K562 (cell line): ENCODE measurements at regions not wholly inside any gene's neighbourhood (a gene's known extent, or its start where the extent isn't known, plus 50 kb on each side); places are given as distances from the start of the nearest gene placed in this dataset.

Source experiments
- ATAC-seq: fragments of 200-7000 bp; cut with Tn5 transposase; 3 replicates; pipeline ENCODE4 v1.9.1; 2020; ENCODE audit warnings: moderate library complexity
- BruUV-seq: library from RNA; stranded (reverse); fragments of 400-500 nt; replicated peaks from 2 replicates; lab custom pipeline; 2021; lab: Mats Ljungman, UMichigan
- CTCF ChIA-PET: fragments of 300-600 bp; formaldehyde crosslinking; extraction: SDS; loops from one replicate; lab custom pipeline; 2021; ENCODE audit warnings: low intra/inter-chr PET ratio; lab: Yijun Ruan, JAX
- POLR2A ChIA-PET: fragments of 300-600, 350-650 bp; sonication (Branson Sonifier 250); formaldehyde crosslinking; extraction: SDS; loops from one replicate; lab custom pipeline; 2021; ENCODE audit warnings: antibody characterized with exemption, inconsistent platforms; lab: Yijun Ruan, JAX
- DNase-seq, 4 experiments: peaks; one replicate each; pipeline versions ENCODE4 v3.0.0 to v3.0.0-alpha.2; 2011 to 2018; ENCODE audit warnings: low spot score in 3 of 4, mixed read lengths in 3 of 4; ENCODE audit errors: extremely low read depth in 1 of 4
- FAIRE-seq: peaks from 2 replicates; lab custom pipeline; 2011; peaks lifted over from hg19 to GRCh38; lab: Jason Lieb, UNC
- H2AFZ ChIP-seq: 2 replicates; pipeline ENCODE4 v1.6.0; 2011; ENCODE audit warnings: low read depth, low read length, control low read depth, inconsistent platforms
- H3K27ac ChIP-seq: fragments of 200-600 bp; 3 replicates; pipeline ENCODE4 v1.8.0; 2011; ENCODE audit warnings: low read depth, mild to moderate bottlenecking, control low read depth, inconsistent platforms, low read length, moderate library complexity, mixed read lengths; ENCODE audit errors: extremely low read depth
- H3K27me3 ChIP-seq, 2 experiments: fragments of 300-600 bp in 1 of 2; 2 replicates in 1 of 2; 3 replicates in 1 of 2; pipeline versions ENCODE4 v1.6.0 to v1.8.0; 2011; ENCODE audit warnings: inconsistent platforms in 2 of 2, low read length in 2 of 2, mild to moderate bottlenecking in 1 of 2, mixed read lengths in 1 of 2, moderate library complexity in 1 of 2; ENCODE audit not compliant: control insufficient read depth in 2 of 2, insufficient read depth in 2 of 2
- H3K36me3 ChIP-seq: fragments of 300-600 bp; 3 replicates; pipeline ENCODE4 v1.8.0; 2011; ENCODE audit warnings: mild to moderate bottlenecking, low read length, inconsistent platforms; ENCODE audit not compliant: control insufficient read depth, insufficient read depth
- H3K4me1 ChIP-seq, 2 experiments: fragments of 200-600 bp in 1 of 2; replicated peaks in 1 of 2; 2 replicates in 1 of 2; 3 replicates in 1 of 2; pipeline versions ENCODE4 v1.5.1 to v1.8.0; 2011; ENCODE audit warnings: inconsistent platforms in 2 of 2, low read length in 2 of 2, mild to moderate bottlenecking in 1 of 2, mixed read lengths in 1 of 2, moderate library complexity in 1 of 2; ENCODE audit not compliant: control insufficient read depth in 2 of 2, insufficient read depth in 2 of 2
- H3K4me2 ChIP-seq: 2 replicates; pipeline ENCODE4 v1.6.1; 2011; ENCODE audit warnings: low read length, control low read depth, inconsistent platforms, mixed read lengths; ENCODE audit not compliant: insufficient read depth
- H3K4me3 ChIP-seq: fragments of 200-600 bp; sonication (generic), shearing (Covaris generic); 2 replicates; pipeline ENCODE4 v1.5.1; 2016; ENCODE audit warnings: control low read depth, inconsistent platforms
- H3K79me2 ChIP-seq: fragments of 200-600 bp; 3 replicates; pipeline ENCODE4 v1.8.0; 2011; ENCODE audit warnings: low read length, inconsistent platforms; ENCODE audit not compliant: control insufficient read depth, insufficient read depth
- H3K9ac ChIP-seq, 2 experiments: 2 replicates each; pipeline versions ENCODE4 v1.6.0 to v1.6.1; 2011; ENCODE audit warnings: low read depth in 2 of 2, low read length in 2 of 2, control low read depth in 1 of 2, inconsistent platforms in 1 of 2, mild to moderate bottlenecking in 1 of 2, mixed read lengths in 1 of 2; ENCODE audit not compliant: insufficient read depth in 1 of 2
- H3K9me1 ChIP-seq: one replicate; pipeline ENCODE4 v1.6.0; 2011; ENCODE audit warnings: inconsistent platforms, mild to moderate bottlenecking, low read length, moderate library complexity; ENCODE audit not compliant: control insufficient read depth, insufficient read depth
- H3K9me3 ChIP-seq: replicated peaks from 2 replicates; pipeline ENCODE4 v1.5.1; 2011; ENCODE audit warnings: low read depth, low read length, inconsistent platforms; ENCODE audit not compliant: control insufficient read depth, insufficient read depth
- H4K20me1 ChIP-seq: replicated peaks from 2 replicates; pipeline ENCODE4 v1.6.1; 2011; ENCODE audit warnings: low read length, inconsistent platforms, mixed read lengths; ENCODE audit not compliant: control insufficient read depth, insufficient read depth
- BMI1 ChIP-seq: fragments of 150-350 bp; IDR thresholded peaks from 2 replicates; pipeline ENCODE4 v1.6.1; 2014; ENCODE audit warnings: low read length
- CBX3 ChIP-seq, 2 experiments: IDR thresholded peaks; 1 replicate in 1 of 2; 2 replicates in 1 of 2; pipeline ENCODE4 v1.6.1; 2012; ENCODE audit warnings: inconsistent platforms in 2 of 2, low read length in 2 of 2, borderline replicate concordance in 1 of 2, control low read depth in 1 of 2
- CC2D1A ChIP-seq: fragments of 450-650 bp; IDR thresholded peaks from 2 replicates; pipeline ENCODE4 v1.6.1; 2017; ENCODE audit warnings: mild to moderate bottlenecking
- ESRRB ChIP-seq: fragments of 250-450 bp; sonication (Bioruptor Pico); IDR thresholded peaks from 2 replicates; pipeline ENCODE4 v1.5.0; 2020; ENCODE audit warnings: mild to moderate bottlenecking, moderate library complexity, borderline replicate concordance
- FIP1L1 ChIP-seq: fragments of 200-400 bp; formaldehyde crosslinking; IDR thresholded peaks from 2 replicates; pipeline ENCODE4 v1.6.1; 2018; ENCODE audit warnings: mild to moderate bottlenecking, low read depth, low read length; ENCODE audit not compliant: poor library complexity, severe bottlenecking
- FOXP4 ChIP-seq: sonication (generic); formaldehyde crosslinking; IDR thresholded peaks from 2 replicates; pipeline ENCODE4 v1.8.0; 2022; ENCODE audit warnings: mild to moderate bottlenecking, missing genetic modification reagents, borderline replicate concordance
- GTF2F1 ChIP-seq: IDR thresholded peaks from 2 replicates; pipeline ENCODE4 v1.6.1; 2011; ENCODE audit warnings: low read depth, low read length, improper control_type of control experiment
- HDAC6 ChIP-seq: IDR thresholded peaks from 2 replicates; pipeline ENCODE4 v1.6.1; 2012; ENCODE audit warnings: low read depth, mild to moderate bottlenecking, control low read depth, inconsistent platforms, low read length, moderate library complexity
- HSF4 ChIP-seq: fragments of 250-450 bp; sonication (Bioruptor Pico); IDR thresholded peaks from 2 replicates; pipeline ENCODE4 v2.1.2; 2022; ENCODE audit warnings: mild to moderate bottlenecking, moderate library complexity, borderline replicate concordance
- NCOA4 ChIP-seq: fragments of 450-650 bp; IDR thresholded peaks from 2 replicates; pipeline ENCODE4 v1.6.1; 2018; ENCODE audit warnings: mild to moderate bottlenecking; ENCODE audit not compliant: partially characterized antibody
- NCOA6 ChIP-seq: fragments of 450-650 bp; IDR thresholded peaks from 2 replicates; pipeline ENCODE4 v1.6.1; 2017; ENCODE audit warnings: mild to moderate bottlenecking
- NELFE ChIP-seq: IDR thresholded peaks from 2 replicates; pipeline ENCODE4 v1.6.1; 2011; ENCODE audit warnings: mild to moderate bottlenecking; ENCODE audit not compliant: insufficient read depth, insufficient read length
- NONO ChIP-seq, 2 experiments: fragments of 200-400 bp in 1 of 2; fragments of 450-650 bp in 1 of 2; formaldehyde crosslinking in 1 of 2; IDR thresholded peaks; 2 replicates each; pipeline ENCODE4 v1.6.1; 2017; ENCODE audit warnings: low read depth in 2 of 2, mild to moderate bottlenecking in 2 of 2, moderate library complexity in 2 of 2, low read length in 1 of 2
- PHF20 ChIP-seq: fragments of 450-650 bp; IDR thresholded peaks from 2 replicates; pipeline ENCODE4 v1.6.1; 2018; ENCODE audit not compliant: partially characterized antibody
- SLC30A9 ChIP-seq: fragments of 250-450 bp; sonication (Bioruptor Pico); IDR thresholded peaks from 2 replicates; pipeline ENCODE4 v1.8.0; 2022; ENCODE audit warnings: mild to moderate bottlenecking, moderate library complexity
- SNIP1 ChIP-seq: fragments of 450-650 bp; IDR thresholded peaks from 2 replicates; pipeline ENCODE4 v1.7.1; 2017; ENCODE audit warnings: low read depth, mild to moderate bottlenecking
- STAT5B ChIP-seq: fragments of 250-450 bp; sonication (Bioruptor Pico); IDR thresholded peaks from 2 replicates; pipeline ENCODE4 v1.8.0; 2021; ENCODE audit warnings: mild to moderate bottlenecking, inconsistent platforms
- WHSC1 ChIP-seq: IDR thresholded peaks from one replicate; pipeline ENCODE4 v1.6.1; 2012; ENCODE audit warnings: low read length, control low read depth, inconsistent platforms
- WGBS: fragments of 100-300 bp; shearing (Covaris generic); methylation state at CpG from one replicate; pipeline ENCODE4 v1.1.6; 2016; ENCODE audit warnings: low coverage, mixed read lengths; ENCODE audit not compliant: insufficient coverage; ENCODE audit errors: missing lambda C conversion rate; 5-methylcytosine and 5-hydroxymethylcytosine counted together
- in situ Hi-C: fragments of 300-500 bp; cut with MboI; formaldehyde crosslinking; loops from 4 replicates; pipeline ENCODE4 v1.15.0; 2018; ENCODE audit warnings: inconsistent platforms, mixed read lengths
- intact Hi-C: fragments of 100-400 bp; cut with micrococcal nuclease; formaldehyde crosslinking; loops from 2 replicates; pipeline ENCODE4 v1.14.2; 2022

- no TSS peak for BruUV-seq
- intact Hi-C loops, result no loop called here
- POLR2A ChIA-PET, result no interaction called here
- CTCF ChIA-PET, result no interaction called here
- no peak overlapping the region for H3K9ac ChIP-seq
- no peaks in the 10 kb centered on the region for H3K4me1 ChIP-seq
- H3K4me3 ChIP-seq, result no peak overlapping the region
- no peaks in the 10 kb centered on the region; the same call in 1 of the 2 replicates for H3K9me3 ChIP-seq
- DNase-seq, result no peak
- in situ Hi-C loops, result no loop called here
- H3K36me3 ChIP-seq, result no peaks in the 10 kb centered on the region
- ATAC-seq, result no peak
- TF ChIP-seq WHSC1 (no peak), BMI1 (no peak), CBX3 (IDR thresholded peaks at IDR 0.05; ENCODE audit: borderline replicate concordance in 1 of 2, low read length in 2 of 2) (no peak), NELFE (no peak)
- H3K27ac ChIP-seq, result no peak overlapping the region
- H3K79me2 ChIP-seq, result no peaks in the 10 kb centered on the region
- no peak overlapping the region for H3K4me2 ChIP-seq
- 12% methylated on average over 2 of the region's 2 CpGs for WGBS
- no peaks in the 10 kb centered on the region for H3K27me3 ChIP-seq
- no peaks in the 10 kb centered on the region for H4K20me1 ChIP-seq
- H2AFZ ChIP-seq, result no peak overlapping the region
- no peaks in the 10 kb centered on the region for H3K9me1 ChIP-seq
- FAIRE-seq, result no peak
Observed at GRCh38 chr5:29750453-29750852, 1443.0 kb upstream of the CDH6 start.

GRCh38 chr5:29744618-29745017, 1448.9 kb upstream of the CDH6 start:
- intact Hi-C loops, result no loop called here
- Histone ChIP-seq H3K4me1 (no peaks in the 10 kb centered on the region), H4K20me1 (no peaks in the 10 kb centered on the region), H3K27ac (no peak overlapping the region), H3K9me3 (no peaks in the 10 kb centered on the region; the same call in 1 of the 2 replicates), H3K9me1 (no peaks in the 10 kb centered on the region), H3K4me2 (no peak overlapping the region), H3K36me3 (no peaks in the 10 kb centered on the region), H3K9ac (no peak overlapping the region), H3K79me2 (no peaks in the 10 kb centered on the region), H2AFZ (no peak overlapping the region), H3K27me3 (no peaks in the 10 kb centered on the region), H3K4me3 (no peak overlapping the region)
- no TSS peak for BruUV-seq
- in situ Hi-C loops, result no loop called here
- ATAC-seq (no peak), FAIRE-seq (no peak), DNase-seq (no peak)
- 14% methylated on average over 3 of the region's 3 CpGs for WGBS
- ChIA-PET POLR2A (interaction anchor here (0.7 kb wide), 1 partner anchor 1023 kb away, joined by 3 read pairs; no protein-coding TSS in a partner anchor), CTCF (no interaction called here)
- TF ChIP-seq SLC30A9 (CRISPR knock-in tag) (no peak), FOXP4 (CRISPR knock-in tag) (no peak), PHF20 (no peak), FIP1L1 (no peak), ESRRB (CRISPR knock-in tag) (no peak), CC2D1A (no peak), HSF4 (CRISPR knock-in tag) (no peak), NCOA4 (no peak), NONO (IDR thresholded peaks at IDR 0.05; ENCODE audit: low read depth in 2 of 2, low read length in 1 of 2) (no peak), HDAC6 (no peak), GTF2F1 (no peak), NCOA6 (no peak), STAT5B (CRISPR knock-in tag) (no peak), SNIP1 (no peak)
